Hepatocyte (in vitro differentiated cells): ENCODE measurements at regions not wholly inside any gene's neighbourhood (a gene's known extent, or its start where the extent isn't known, plus 50 kb on each side); places are given as distances from the start of the nearest gene placed in this dataset.

Experiments used
- DNase-seq: peaks from one replicate; pipeline ENCODE4 v3.0.0-alpha.2; 2016; ENCODE audit warnings: low spot score
- H2AFZ ChIP-seq: fragments of 200-600 bp; sonication (generic); 2 replicates; pipeline ENCODE4 v1.6.0; 2016; ENCODE audit warnings: antibody characterized with exemption, mild to moderate bottlenecking
- H3K27ac ChIP-seq: fragments of 200-600 bp; sonication (generic); 2 replicates; pipeline ENCODE4 v1.5.1; 2016; ENCODE audit warnings: mild to moderate bottlenecking
- H3K27me3 ChIP-seq: fragments of 200-600 bp; sonication (generic); 2 replicates; pipeline ENCODE4 v1.6.1; 2016
- H3K36me3 ChIP-seq: fragments of 200-600 bp; sonication (generic); replicated peaks from 2 replicates; pipeline ENCODE4 v1.5.1; 2016; ENCODE audit warnings: low read depth; ENCODE audit not compliant: insufficient read depth
- H3K4me1 ChIP-seq: fragments of 200-600 bp; sonication (generic); 2 replicates; pipeline ENCODE4 v1.5.1; 2016; ENCODE audit warnings: mild to moderate bottlenecking, moderate library complexity; ENCODE audit not compliant: insufficient read depth
- H3K4me2 ChIP-seq: fragments of 200-600 bp; sonication (generic); 2 replicates; pipeline ENCODE4 v1.6.0; 2016
- H3K4me3 ChIP-seq: fragments of 200-600 bp; sonication (generic); 2 replicates; pipeline ENCODE4 v1.5.1; 2016; ENCODE audit warnings: mild to moderate bottlenecking
- H3K79me2 ChIP-seq: fragments of 200-600 bp; sonication (generic); 2 replicates; pipeline ENCODE4 v1.6.0; 2017; ENCODE audit warnings: mild to moderate bottlenecking
- H3K9me2 ChIP-seq: fragments of 200-600 bp; sonication (generic); replicated peaks from 2 replicates; pipeline ENCODE4 v1.6.0; 2017; ENCODE audit warnings: mild to moderate bottlenecking; ENCODE audit not compliant: insufficient read depth
- H3K9me3 ChIP-seq: fragments of 200-600 bp; sonication (generic); 2 replicates; pipeline ENCODE4 v1.5.1; 2016; ENCODE audit warnings: low read depth, mild to moderate bottlenecking
- H4K20me1 ChIP-seq: fragments of 200-600 bp; sonication (generic); 2 replicates; pipeline ENCODE4 v1.6.0; 2016; ENCODE audit warnings: mild to moderate bottlenecking; ENCODE audit not compliant: insufficient read depth, poor library complexity, severe bottlenecking
- EZH2 ChIP-seq: fragments of 200-600 bp; sonication (generic); IDR thresholded peaks from 2 replicates; pipeline ENCODE4 v1.6.1; 2016; ENCODE audit warnings: antibody characterized with exemption, mild to moderate bottlenecking, borderline replicate concordance
- EZH2phosphoT487 ChIP-seq: fragments of 200-600 bp; sonication (generic); IDR thresholded peaks from one replicate; pipeline ENCODE4 v1.6.1; 2018; ENCODE audit warnings: antibody characterized with exemption, mild to moderate bottlenecking, low read depth, moderate library complexity; ENCODE audit not compliant: unreplicated experiment, severe bottlenecking
- WGBS: methylation state at CpG from one replicate; pipeline ENCODE4 v1.1.6; 2016; ENCODE audit warnings: low lambda C conversion rate; ENCODE audit errors: missing lambda C conversion rate; 5-methylcytosine and 5-hydroxymethylcytosine counted together
- TF ChIP-seq, protein P1 (sequence below): fragments of 200-600 bp; sonication (generic); IDR thresholded peaks from 2 replicates; pipeline ENCODE4 v1.5.1; 2016; ENCODE audit warnings: antibody characterized with exemption, mild to moderate bottlenecking; ENCODE audit not compliant: poor library complexity

DNA sequence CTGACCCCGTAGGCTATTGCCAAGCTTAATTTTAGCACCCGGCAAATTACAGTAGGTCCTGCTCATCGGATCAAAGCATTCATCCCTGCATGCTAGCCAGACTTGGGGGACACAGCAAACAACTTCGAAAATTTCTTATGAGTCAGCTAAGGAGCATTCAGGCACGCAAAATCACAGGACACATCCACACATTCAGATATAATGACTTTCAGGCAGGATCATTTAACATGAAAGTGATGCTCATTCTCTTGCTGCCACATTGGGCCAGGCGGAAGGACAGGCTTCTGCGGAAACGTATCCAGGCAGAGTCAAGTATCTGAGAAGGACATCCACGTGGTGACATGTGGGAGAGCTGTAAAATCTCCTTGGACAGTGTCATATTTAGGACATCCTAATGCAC is 474.0 kb upstream of the NRP1 start:
- no peak for DNase-seq
- H2AFZ ChIP-seq, result no peak overlapping the region
- H3K79me2 ChIP-seq, result no peaks in the 10 kb centered on the region
- no peaks in the 10 kb centered on the region for H3K36me3 ChIP-seq
- WGBS, result 88% methylated on average over 9 of the region's 9 CpGs
- TF ChIP-seq, protein P1, sequence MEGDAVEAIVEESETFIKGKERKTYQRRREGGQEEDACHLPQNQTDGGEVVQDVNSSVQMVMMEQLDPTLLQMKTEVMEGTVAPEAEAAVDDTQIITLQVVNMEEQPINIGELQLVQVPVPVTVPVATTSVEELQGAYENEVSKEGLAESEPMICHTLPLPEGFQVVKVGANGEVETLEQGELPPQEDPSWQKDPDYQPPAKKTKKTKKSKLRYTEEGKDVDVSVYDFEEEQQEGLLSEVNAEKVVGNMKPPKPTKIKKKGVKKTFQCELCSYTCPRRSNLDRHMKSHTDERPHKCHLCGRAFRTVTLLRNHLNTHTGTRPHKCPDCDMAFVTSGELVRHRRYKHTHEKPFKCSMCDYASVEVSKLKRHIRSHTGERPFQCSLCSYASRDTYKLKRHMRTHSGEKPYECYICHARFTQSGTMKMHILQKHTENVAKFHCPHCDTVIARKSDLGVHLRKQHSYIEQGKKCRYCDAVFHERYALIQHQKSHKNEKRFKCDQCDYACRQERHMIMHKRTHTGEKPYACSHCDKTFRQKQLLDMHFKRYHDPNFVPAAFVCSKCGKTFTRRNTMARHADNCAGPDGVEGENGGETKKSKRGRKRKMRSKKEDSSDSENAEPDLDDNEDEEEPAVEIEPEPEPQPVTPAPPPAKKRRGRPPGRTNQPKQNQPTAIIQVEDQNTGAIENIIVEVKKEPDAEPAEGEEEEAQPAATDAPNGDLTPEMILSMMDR, result no peak
- TF ChIP-seq EZH2, result no peak
- TF ChIP-seq EZH2phosphoT487, result no peak
- H3K9me2 ChIP-seq, result no peaks in the 10 kb centered on the region
- no peak overlapping the region for H3K4me2 ChIP-seq
- no peaks in the 10 kb centered on the region for H3K27me3 ChIP-seq
- H3K4me3 ChIP-seq, result no peak overlapping the region
- H3K27ac ChIP-seq, result no peak overlapping the region
- no peaks in the 10 kb centered on the region for H3K9me3 ChIP-seq
- no peaks in the 10 kb centered on the region for H4K20me1 ChIP-seq
- no peaks in the 10 kb centered on the region for H3K4me1 ChIP-seq

DNA sequence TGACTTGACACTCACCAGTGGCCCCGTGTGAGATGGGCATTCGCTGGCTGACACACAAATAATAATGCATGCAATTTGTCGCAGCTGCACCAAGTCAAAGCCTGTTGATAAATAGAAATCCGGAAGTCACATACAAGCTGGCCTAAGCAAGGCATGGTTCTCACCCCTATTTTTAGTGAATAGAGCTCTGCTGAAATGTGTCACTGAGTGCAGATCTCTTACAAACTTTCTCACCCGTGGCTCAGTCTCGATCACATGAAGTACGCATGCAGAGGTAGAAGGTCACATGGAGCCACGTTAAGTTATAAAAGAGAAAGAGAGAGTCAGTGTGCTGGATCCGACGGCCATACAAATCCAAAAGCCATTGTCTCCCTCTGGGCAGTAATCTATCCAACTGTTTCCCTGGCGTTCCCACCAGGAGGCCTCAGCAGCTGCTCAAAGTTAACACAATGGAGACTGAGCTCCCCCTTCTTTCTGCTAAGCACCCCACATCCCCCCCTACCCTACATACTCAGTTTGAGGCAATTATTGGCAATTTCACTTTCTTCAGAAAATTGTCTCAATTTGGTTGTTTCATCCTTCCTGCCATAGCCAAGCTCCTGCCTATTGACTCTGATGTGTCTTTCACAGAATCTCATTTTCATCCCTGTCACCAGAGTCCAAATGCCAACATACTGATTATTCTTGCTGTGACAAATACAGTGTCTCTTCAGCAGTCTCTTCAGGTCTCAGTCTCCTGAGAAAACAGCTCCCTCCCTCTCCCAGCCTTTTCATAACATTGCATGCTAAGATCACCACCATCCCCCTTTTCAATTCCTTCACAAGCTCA is 473.3 kb upstream of the NRP1 start:
- DNase-seq, result no peak
- H3K79me2 ChIP-seq, result no peaks in the 10 kb centered on the region
- TF ChIP-seq, protein P1, result no peak
- TF ChIP-seq EZH2phosphoT487, result no peak
- TF ChIP-seq EZH2, result no peak
- H3K27ac ChIP-seq, result no peak overlapping the region
- H3K9me3 ChIP-seq, result no peaks in the 10 kb centered on the region
- H3K4me1 ChIP-seq, result no peaks in the 10 kb centered on the region
- WGBS, result 81% methylated on average over 11 of the region's 11 CpGs
- no peak overlapping the region for H2AFZ ChIP-seq
- H3K4me2 ChIP-seq, result no peak overlapping the region
- no peak overlapping the region for H3K4me3 ChIP-seq
- no peaks in the 10 kb centered on the region for H3K36me3 ChIP-seq
- H4K20me1 ChIP-seq, result no peaks in the 10 kb centered on the region
- H3K27me3 ChIP-seq, result no peaks in the 10 kb centered on the region
- no peaks in the 10 kb centered on the region for H3K9me2 ChIP-seq

DNA sequence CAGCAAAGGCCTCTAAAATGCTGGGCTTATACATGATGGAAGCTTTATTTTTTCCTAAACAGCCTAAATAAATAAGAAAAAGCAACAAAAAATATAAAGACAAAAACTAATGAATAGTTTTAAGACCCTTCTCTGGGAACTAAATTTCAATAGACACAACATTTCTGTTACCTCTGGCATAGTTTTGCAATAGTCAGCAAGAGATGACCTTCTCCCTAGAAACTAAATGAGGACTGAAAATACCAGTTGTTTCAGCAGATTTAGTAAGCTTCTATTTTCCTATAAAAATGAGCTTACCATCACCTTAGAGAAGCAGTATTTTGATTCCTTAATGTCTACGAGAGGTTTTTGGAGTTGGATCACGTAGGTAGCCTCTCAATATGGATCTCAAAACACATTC is 471.4 kb upstream of the NRP1 start:
- DNase-seq, result no peak
- Histone ChIP-seq H3K9me2 (no peaks in the 10 kb centered on the region), H3K27me3 (no peaks in the 10 kb centered on the region), H3K4me3 (no peak overlapping the region), H3K4me2 (no peak overlapping the region), H3K79me2 (no peaks in the 10 kb centered on the region), H3K27ac (no peak overlapping the region), H2AFZ (no peak overlapping the region), H3K9me3 (no peaks in the 10 kb centered on the region), H4K20me1 (no peaks in the 10 kb centered on the region), H3K36me3 (no peaks in the 10 kb centered on the region), H3K4me1 (peaks cover 3% of the 10 kb centered on the region)
- 93% methylated on average over 2 of the region's 2 CpGs for WGBS
- TF ChIP-seq EZH2phosphoT487, result no peak
- TF ChIP-seq EZH2, result no peak
- TF ChIP-seq, protein P1, result no peak
